PC-9 (cell line): ENCODE measurements at regions not wholly inside any gene's neighbourhood (a gene's known extent, or its start where the extent isn't known, plus 50 kb on each side); places are given as distances from the start of the nearest gene placed in this dataset.

Experiments used
- CTCF ChIP-seq: fragments of 200-600 bp; sonication (generic); conservative IDR thresholded peaks from 2 replicates; pipeline ENCODE4 v1.6.1; 2017; ENCODE audit warnings: mixed run types, antibody characterized with exemption, mild to moderate bottlenecking, moderate library complexity
- EZH2 ChIP-seq: fragments of 200-600 bp; sonication (generic); IDR thresholded peaks from 2 replicates; pipeline ENCODE4 v1.8.0; 2017; ENCODE audit warnings: antibody characterized with exemption, low read depth

- no peak for TF ChIP-seq CTCF
- no peak for TF ChIP-seq EZH2
These were observed 122.9 kb downstream of the EMB start for GRCh38 chr5:50318220-50318619.
